Mesothelial cell of epicardium (in vitro differentiated cells): ENCODE measurements at regions not wholly inside any gene's neighbourhood (a gene's known extent, or its start where the extent isn't known, plus 50 kb on each side); places are given as distances from the start of the nearest gene placed in this dataset.

Experiments used
- DNase-seq, 2 experiments: peaks; one replicate each; pipeline ENCODE4 v3.0.0; 2021; ENCODE audit warnings: low spot score in 2 of 2; ENCODE audit not compliant: unreplicated experiment in 2 of 2
- H3K27ac Mint-ChIP-seq: 2 replicates; pipeline ENCODE4 v1.8.0; 2021; ENCODE audit warnings: mixed read lengths
- H3K27me3 Mint-ChIP-seq: 2 replicates; pipeline ENCODE4 v1.8.0; 2021; ENCODE audit warnings: low read depth, mixed read lengths
- H3K36me3 Mint-ChIP-seq: 2 replicates; pipeline ENCODE4 v1.8.0; 2021; ENCODE audit warnings: mixed read lengths
- H3K4me1 Mint-ChIP-seq: 2 replicates; pipeline ENCODE4 v1.8.0; 2021; ENCODE audit warnings: mixed read lengths
- H3K4me3 Mint-ChIP-seq: 2 replicates; pipeline ENCODE4 v1.8.0; 2021; ENCODE audit warnings: mild to moderate bottlenecking, moderate library complexity, mixed read lengths
- H3K9me3 Mint-ChIP-seq: 2 replicates; pipeline ENCODE4 v1.8.0; 2021; ENCODE audit warnings: mixed read lengths
- TF ChIP-seq, protein P1 (sequence below): fragments of 200-600 bp; sonication (generic); IDR thresholded peaks from one replicate; pipeline ENCODE4 v1.5.0; 2021; ENCODE audit warnings: antibody characterized with exemption; ENCODE audit not compliant: unreplicated experiment

DNA sequence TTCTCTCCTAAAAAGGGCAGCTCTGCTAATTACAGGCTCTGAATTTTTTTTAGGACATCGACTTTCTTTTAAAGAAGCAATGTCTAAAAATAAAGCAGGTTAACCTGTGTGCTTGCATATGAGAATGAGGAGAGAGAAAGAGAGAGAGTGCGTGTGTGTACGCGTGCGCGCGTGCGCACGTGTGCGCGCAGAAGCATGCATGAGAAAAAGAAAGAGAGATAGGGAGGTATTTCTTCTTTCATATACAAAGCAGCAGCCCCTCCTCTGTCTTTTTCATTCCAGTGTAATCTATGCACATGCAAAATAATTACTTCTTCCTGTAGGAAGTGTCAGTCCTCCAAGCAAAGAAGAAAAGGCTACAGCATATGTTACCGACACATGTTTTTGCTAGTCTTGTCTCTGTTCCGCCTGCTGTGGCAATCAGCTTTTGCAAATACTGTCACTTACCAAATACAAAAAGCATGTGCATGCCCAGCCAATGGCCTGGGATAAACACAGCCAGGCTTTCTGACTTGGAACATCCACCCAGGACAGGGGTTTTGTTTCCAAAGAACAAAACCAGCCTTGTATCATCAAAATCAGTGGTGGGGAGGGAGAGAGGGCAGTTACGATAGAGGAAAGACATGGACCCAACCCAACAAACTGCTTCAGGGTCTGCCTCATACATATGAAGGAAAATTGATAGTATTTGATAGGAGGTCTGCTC lies 252.3 kb upstream of the SLC24A2 start:
- H3K27me3 Mint-ChIP-seq, result peaks cover 9% of the 10 kb centered on the region
- H3K27ac Mint-ChIP-seq, result no peak overlapping the region
- peaks cover 3% of the 10 kb centered on the region for H3K4me1 Mint-ChIP-seq
- TF ChIP-seq, protein P1, sequence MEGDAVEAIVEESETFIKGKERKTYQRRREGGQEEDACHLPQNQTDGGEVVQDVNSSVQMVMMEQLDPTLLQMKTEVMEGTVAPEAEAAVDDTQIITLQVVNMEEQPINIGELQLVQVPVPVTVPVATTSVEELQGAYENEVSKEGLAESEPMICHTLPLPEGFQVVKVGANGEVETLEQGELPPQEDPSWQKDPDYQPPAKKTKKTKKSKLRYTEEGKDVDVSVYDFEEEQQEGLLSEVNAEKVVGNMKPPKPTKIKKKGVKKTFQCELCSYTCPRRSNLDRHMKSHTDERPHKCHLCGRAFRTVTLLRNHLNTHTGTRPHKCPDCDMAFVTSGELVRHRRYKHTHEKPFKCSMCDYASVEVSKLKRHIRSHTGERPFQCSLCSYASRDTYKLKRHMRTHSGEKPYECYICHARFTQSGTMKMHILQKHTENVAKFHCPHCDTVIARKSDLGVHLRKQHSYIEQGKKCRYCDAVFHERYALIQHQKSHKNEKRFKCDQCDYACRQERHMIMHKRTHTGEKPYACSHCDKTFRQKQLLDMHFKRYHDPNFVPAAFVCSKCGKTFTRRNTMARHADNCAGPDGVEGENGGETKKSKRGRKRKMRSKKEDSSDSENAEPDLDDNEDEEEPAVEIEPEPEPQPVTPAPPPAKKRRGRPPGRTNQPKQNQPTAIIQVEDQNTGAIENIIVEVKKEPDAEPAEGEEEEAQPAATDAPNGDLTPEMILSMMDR, result no peak
- no peak for DNase-seq
- no peak overlapping the region for H3K4me3 Mint-ChIP-seq
- no peaks in the 10 kb centered on the region for H3K36me3 Mint-ChIP-seq
- no peaks in the 10 kb centered on the region for H3K9me3 Mint-ChIP-seq

DNA sequence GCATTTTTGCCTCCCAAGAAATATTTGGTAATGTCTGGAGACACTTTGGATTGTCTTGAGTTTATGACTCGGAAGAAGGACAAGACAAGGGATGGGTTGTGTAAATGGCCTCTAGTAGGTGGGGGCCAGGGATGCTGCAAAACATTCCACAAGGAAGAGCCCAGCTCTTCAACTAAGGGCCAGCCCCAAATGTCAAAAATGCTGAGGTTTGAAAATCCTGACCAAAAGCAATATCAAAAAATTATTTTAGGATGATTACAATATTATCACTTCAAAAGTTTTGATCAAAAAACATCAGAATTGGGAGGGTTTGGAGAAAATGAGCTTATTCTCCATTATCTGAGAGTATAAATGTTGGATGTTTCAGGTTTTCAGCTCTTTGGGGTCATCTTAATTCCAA lies 248.9 kb upstream of the SLC24A2 start:
- Mint-ChIP-seq H3K36me3 (no peaks in the 10 kb centered on the region), H3K4me1 (peaks cover 7% of the 10 kb centered on the region), H3K9me3 (no peaks in the 10 kb centered on the region), H3K27ac (no peak overlapping the region), H3K27me3 (peaks cover 9% of the 10 kb centered on the region), H3K4me3 (no peak overlapping the region)
- TF ChIP-seq, protein P1, result no peak
- no peak for DNase-seq

DNA sequence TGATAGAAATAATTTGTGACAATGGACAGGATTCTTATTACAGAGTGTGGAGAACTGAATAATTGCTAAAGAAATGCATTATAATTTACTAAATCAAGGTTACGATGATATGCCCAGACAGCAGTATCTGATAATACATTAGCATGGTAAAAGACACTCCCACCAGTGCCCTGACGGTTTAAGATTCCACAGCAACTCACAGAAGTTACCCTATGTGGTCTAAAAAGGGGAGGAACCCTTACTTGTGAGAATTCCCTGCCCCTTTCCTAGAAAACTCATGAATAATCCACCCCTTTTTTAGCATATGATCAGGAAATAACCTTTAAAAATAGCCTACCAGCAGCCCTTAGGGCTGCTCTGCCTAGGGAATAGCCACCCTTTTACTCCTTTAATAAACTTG lies 244.7 kb upstream of the SLC24A2 start:
- Mint-ChIP-seq H3K27me3 (peaks cover 4% of the 10 kb centered on the region), H3K9me3 (no peaks in the 10 kb centered on the region), H3K4me1 (peaks cover 10% of the 10 kb centered on the region), H3K36me3 (no peaks in the 10 kb centered on the region), H3K27ac (no peak overlapping the region), H3K4me3 (no peak overlapping the region)
- DNase-seq, result no peak
- TF ChIP-seq, protein P1, result no peak

DNA sequence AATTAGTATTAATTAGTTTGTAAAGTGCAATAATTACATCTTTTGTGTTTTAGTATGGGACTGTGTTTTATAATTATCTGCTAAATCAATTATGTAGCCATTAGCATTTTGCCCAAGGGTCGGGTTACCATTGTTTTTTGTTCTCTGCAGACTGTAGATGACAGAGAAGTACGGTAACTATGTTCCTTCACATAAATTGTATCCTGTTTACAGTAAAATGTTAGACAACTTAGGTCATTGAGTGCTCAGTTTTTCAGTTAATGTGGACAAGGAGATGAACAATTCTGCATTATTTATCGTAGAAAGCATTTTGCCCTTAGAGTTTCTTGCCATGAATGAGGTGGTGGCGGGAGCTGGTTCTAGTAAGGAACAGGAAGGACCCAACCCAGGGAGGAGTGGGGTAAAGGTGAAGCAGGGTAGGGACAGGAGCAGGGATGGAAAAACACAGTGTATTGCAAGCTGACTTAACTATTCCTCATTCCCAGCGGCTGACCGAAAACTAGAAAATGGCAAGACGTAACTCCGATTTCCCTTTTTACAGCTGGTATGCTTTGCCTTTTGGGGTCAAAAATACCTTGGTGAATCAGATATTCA lies 243.7 kb upstream of the SLC24A2 start:
- Mint-ChIP-seq H3K36me3 (no peaks in the 10 kb centered on the region), H3K27ac (no peak overlapping the region), H3K4me3 (no peak overlapping the region), H3K27me3 (peaks cover 7% of the 10 kb centered on the region), H3K4me1 (peaks cover 13% of the 10 kb centered on the region), H3K9me3 (no peaks in the 10 kb centered on the region)
- TF ChIP-seq, protein P1, result no peak
- no peak for DNase-seq

DNA sequence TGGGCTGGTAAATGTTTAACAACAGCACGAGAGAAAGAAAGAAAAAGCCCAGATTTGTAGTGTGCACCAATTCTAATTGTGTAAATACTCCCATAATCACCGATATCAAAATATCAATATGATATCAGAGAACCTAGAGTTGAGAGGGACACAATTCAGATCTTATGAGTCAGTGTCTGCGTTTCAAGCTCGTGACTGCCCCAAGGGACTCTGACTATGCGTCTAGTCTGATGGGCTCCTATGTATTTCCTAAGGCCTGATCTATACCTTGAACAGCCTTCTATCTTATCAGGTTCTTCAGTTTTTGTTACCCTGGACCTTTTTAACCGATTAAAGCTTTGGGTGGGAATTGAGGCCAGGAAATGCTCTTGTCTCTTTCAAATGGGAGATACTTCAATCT lies 243.0 kb upstream of the SLC24A2 start:
- Mint-ChIP-seq H3K27me3 (peaks cover 7% of the 10 kb centered on the region), H3K27ac (no peak overlapping the region)
- DNase-seq, result no peak

More for the DNA sequence above, 243.0 kb upstream of the SLC24A2 start:
- Mint-ChIP-seq H3K36me3 (no peaks in the 10 kb centered on the region), H3K4me1 (peaks cover 13% of the 10 kb centered on the region), H3K4me3 (no peak overlapping the region), H3K9me3 (no peaks in the 10 kb centered on the region)
- TF ChIP-seq, protein P1, result no peak
